GM12864 (cell line): ENCODE measurements at regions not wholly inside any gene's neighbourhood (a gene's known extent, or its start where the extent isn't known, plus 50 kb on each side); places are given as distances from the start of the nearest gene placed in this dataset.

Experiments used
- DNase-seq: peaks from one replicate; pipeline ENCODE4 v3.0.0-alpha.2; 2011; ENCODE audit warnings: low read depth
- H3K4me3 ChIP-seq: 2 replicates; pipeline ENCODE4 v1.5.1; 2011; ENCODE audit warnings: mild to moderate bottlenecking, low read depth, low read length, control low read depth
- TF ChIP-seq, protein P1 (sequence below): IDR thresholded peaks from 2 replicates; pipeline ENCODE4 v1.5.1; 2011; ENCODE audit warnings: low read depth, mild to moderate bottlenecking, moderate library complexity, low read length, control low read depth, inconsistent platforms; ENCODE audit errors: missing control alignments

DNA sequence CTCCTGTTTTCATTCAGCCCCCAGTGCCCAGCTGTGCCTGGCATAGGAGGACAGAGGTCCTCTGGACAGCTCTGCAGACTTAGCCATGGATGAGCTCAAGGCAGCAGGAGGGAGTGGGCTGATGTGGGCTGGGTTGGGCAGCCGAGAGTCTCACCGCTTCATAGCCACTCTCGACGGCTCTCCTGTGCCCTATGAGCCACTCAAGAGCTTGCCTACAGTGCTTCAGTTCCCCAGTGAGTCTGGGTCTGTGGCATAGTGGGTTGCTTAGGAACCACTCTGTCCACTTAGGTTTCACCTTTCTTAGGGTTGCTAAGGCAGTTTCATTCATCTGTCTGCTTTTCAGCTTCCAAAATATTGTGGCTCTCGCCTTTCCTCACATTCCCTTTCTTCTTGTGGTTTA, 296.8 kb downstream of the ICE1 start:
- H3K4me3 ChIP-seq: no peak overlapping the region
- DNase-seq: no peak
- TF ChIP-seq, protein P1, sequence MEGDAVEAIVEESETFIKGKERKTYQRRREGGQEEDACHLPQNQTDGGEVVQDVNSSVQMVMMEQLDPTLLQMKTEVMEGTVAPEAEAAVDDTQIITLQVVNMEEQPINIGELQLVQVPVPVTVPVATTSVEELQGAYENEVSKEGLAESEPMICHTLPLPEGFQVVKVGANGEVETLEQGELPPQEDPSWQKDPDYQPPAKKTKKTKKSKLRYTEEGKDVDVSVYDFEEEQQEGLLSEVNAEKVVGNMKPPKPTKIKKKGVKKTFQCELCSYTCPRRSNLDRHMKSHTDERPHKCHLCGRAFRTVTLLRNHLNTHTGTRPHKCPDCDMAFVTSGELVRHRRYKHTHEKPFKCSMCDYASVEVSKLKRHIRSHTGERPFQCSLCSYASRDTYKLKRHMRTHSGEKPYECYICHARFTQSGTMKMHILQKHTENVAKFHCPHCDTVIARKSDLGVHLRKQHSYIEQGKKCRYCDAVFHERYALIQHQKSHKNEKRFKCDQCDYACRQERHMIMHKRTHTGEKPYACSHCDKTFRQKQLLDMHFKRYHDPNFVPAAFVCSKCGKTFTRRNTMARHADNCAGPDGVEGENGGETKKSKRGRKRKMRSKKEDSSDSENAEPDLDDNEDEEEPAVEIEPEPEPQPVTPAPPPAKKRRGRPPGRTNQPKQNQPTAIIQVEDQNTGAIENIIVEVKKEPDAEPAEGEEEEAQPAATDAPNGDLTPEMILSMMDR: no peak

DNA sequence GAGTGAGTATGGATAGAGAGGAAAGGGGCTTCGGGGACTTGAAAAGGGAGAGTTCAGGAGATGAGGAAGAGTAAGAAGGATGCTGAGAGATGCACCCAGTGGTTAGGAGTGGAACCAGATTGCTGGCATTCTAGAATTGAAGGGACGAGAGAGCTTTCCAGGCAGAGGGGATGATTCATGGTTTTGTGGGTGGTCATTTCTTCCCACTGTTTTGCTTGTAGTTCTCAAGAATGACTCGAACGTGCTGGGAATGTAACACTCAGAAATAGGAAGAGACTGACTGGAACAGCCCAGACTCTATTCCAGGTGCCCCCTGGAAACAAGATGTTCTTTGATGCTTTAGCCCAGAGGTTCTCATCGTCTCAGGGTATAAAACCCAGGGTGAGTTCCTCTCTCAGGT, 294.2 kb downstream of the ICE1 start:
- no peak for DNase-seq
- no peak overlapping the region for H3K4me3 ChIP-seq
- TF ChIP-seq, protein P1: no peak

DNA sequence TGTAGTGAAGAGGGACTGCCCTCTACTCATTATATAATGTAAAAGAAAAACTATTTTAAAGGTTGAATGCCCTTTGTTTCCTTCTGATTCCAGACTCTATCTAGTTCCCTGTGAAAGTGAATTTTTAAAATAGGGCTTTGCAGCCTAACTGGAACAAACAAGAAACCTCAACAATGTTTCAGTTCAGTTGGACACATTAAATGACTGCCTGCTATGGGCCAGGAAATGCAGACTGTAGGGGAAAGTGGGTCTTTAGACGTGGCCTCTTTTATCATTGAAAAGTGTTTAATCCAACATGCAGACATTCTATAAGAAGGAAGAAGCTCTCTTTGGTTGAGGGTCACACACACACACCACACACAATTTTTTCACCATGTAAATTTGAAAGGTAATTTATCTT, 289.1 kb downstream of the ICE1 start:
- TF ChIP-seq, protein P1: no peak
- DNase-seq: no peak
- H3K4me3 ChIP-seq: no peak overlapping the region

DNA sequence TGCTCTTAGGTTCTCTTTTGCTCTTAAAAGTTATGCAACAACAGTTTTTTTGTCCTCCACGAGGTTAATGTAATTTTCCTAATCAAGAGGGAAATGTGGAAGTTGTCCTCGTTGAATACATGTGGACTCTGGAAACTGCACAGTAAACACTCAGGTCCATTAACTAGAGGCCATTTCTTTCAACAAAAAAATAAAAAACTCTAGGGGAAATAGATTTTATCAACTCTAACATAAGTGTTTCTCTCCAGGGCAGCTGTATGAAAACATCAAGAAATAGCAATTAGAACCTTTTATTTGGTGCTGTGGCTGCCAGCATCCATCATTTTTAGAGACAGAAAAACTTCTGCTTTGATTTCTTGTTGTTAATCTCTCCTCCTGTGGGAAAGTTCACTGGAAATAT, 288.6 kb downstream of the ICE1 start:
- no peak for DNase-seq
- TF ChIP-seq, protein P1: no peak
- H3K4me3 ChIP-seq: no peak overlapping the region

DNA sequence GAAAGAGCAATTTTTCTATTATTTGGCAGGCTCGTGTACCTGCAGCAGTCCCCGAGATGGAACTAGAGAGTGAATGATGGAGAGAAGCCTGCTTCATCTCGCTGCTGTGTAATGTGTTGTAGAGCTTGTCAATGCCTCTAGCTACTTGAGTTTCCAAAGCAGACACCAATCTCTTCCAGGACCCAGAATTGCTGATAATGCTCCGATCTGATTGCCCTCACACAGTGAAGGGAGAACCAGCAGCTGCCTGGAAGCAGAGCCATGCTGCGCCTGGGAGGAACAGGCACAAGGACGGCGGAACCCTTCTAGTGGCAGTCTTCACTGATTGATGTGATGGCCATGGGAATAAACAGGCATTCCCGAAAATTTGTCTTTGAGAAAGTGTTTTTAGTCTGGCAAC, 288.0 kb downstream of the ICE1 start:
- TF ChIP-seq, protein P1: no peak
- DNase-seq: no peak
- H3K4me3 ChIP-seq: no peak overlapping the region

DNA sequence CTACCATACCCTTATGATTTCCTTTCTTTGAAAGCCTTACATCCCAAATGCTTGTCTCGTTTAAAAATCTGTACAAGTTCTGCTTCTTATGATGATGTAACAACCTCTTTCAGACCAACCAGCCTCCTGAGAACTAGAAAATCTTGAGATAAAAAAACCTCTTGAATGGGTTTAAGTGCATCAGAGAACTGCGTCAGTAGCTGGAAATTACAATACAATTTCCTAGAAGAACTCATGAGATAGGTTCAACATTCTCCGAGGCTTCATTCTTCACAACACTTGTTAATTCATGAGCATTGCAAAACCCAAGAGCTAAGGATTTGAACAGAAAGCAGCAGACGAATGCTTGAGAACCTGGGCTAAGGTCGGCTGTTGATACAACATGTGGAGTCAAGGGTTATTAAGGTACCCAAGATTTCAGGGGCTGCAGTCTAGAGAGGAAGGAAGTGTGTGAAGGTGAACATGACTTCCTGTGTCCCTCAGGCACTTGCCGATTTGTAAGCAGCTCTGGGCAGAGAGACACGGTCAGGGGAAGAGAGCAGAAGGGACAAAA, 286.0 kb downstream of the ICE1 start:
- no peak overlapping the region for H3K4me3 ChIP-seq
- no peak for DNase-seq
- TF ChIP-seq, protein P1: no peak

DNA sequence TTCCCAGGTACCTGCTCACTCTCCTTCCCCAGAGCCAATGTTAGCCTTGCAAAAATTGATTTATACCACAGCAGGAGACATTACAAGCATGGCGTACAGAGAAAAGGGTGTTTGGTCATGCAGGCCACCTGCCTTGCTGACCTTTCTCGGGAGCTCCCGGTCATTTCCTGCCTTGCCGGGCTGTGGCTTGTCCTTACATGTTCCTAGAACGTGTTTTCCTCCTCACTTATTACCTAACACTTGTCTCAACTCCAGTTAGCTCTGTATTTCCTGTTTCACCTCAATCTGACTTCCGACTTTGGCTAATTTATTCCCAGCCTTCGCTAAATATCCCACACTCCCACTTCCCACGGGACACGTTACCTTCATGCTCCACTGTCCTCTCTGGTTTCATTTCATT, 282.5 kb downstream of the ICE1 start:
- TF ChIP-seq, protein P1: no peak
- no peak overlapping the region for H3K4me3 ChIP-seq
- no peak for DNase-seq
